ENCODE measurements at regions not wholly inside any gene's neighbourhood (a gene's known extent, or its start where the extent isn't known, plus 50 kb on each side); places are given as distances from the start of the nearest gene placed in this dataset.
A peak's percentile ranks its signal among the peaks of the same experiment; 100 is the strongest.

- no peaks in the 10 kb centered on the region for H3K9me3 ChIP-seq
- H3K27ac ChIP-seq: no peak overlapping the region
- no peak for TF ChIP-seq POLR2A (IDR thresholded peaks at IDR 0.05)
- TF ChIP-seq, protein P1, sequence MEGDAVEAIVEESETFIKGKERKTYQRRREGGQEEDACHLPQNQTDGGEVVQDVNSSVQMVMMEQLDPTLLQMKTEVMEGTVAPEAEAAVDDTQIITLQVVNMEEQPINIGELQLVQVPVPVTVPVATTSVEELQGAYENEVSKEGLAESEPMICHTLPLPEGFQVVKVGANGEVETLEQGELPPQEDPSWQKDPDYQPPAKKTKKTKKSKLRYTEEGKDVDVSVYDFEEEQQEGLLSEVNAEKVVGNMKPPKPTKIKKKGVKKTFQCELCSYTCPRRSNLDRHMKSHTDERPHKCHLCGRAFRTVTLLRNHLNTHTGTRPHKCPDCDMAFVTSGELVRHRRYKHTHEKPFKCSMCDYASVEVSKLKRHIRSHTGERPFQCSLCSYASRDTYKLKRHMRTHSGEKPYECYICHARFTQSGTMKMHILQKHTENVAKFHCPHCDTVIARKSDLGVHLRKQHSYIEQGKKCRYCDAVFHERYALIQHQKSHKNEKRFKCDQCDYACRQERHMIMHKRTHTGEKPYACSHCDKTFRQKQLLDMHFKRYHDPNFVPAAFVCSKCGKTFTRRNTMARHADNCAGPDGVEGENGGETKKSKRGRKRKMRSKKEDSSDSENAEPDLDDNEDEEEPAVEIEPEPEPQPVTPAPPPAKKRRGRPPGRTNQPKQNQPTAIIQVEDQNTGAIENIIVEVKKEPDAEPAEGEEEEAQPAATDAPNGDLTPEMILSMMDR (IDR thresholded peaks at IDR 0.05): no peak
- TF ChIP-seq EP300 (IDR thresholded peaks at IDR 0.05): no peak
- no peak overlapping the region for H3K4me3 ChIP-seq
- peaks cover 0 to 10% (median 4%) of the 10 kb centered on the region in 4 donors for H3K4me1 ChIP-seq
- intact Hi-C loops (cut with DNase I): no loop called here
- H3K27me3 ChIP-seq: no peaks in the 10 kb centered on the region
- H3K36me3 ChIP-seq: no peaks in the 10 kb centered on the region
- no peak for DNase-seq
- 88 to 92% methylated on average over 4 of the region's 4 CpGs for WGBS, 2 donors
Measured at GRCh38 chr1:216833509-216833908, 110.3 kb upstream of the ESRRG start.

- Histone ChIP-seq H3K36me3 (no peaks in the 10 kb centered on the region), H3K27me3 (no peaks in the 10 kb centered on the region), H3K27ac (no peak overlapping the region), H3K9me3 (no peaks in the 10 kb centered on the region), H3K4me1 (peaks cover 0 to 10% (median 4%) of the 10 kb centered on the region in 4 donors), H3K4me3 (no peak overlapping the region)
- no peak for DNase-seq
- TF ChIP-seq, protein P1 (IDR thresholded peaks at IDR 0.05): no peak
- TF ChIP-seq POLR2AphosphoS5 (IDR thresholded peaks at IDR 0.05) (no peak), EP300 (IDR thresholded peaks at IDR 0.05) (no peak), POLR2A (IDR thresholded peaks at IDR 0.05) (no peak)
- 29 to 85% methylated on average over 3 of the region's 3 CpGs for WGBS, 2 donors
- intact Hi-C loops (cut with DNase I): no loop called here
Measured at GRCh38 chr1:216832192-216832591, 109.0 kb upstream of the ESRRG start.

DNA sequence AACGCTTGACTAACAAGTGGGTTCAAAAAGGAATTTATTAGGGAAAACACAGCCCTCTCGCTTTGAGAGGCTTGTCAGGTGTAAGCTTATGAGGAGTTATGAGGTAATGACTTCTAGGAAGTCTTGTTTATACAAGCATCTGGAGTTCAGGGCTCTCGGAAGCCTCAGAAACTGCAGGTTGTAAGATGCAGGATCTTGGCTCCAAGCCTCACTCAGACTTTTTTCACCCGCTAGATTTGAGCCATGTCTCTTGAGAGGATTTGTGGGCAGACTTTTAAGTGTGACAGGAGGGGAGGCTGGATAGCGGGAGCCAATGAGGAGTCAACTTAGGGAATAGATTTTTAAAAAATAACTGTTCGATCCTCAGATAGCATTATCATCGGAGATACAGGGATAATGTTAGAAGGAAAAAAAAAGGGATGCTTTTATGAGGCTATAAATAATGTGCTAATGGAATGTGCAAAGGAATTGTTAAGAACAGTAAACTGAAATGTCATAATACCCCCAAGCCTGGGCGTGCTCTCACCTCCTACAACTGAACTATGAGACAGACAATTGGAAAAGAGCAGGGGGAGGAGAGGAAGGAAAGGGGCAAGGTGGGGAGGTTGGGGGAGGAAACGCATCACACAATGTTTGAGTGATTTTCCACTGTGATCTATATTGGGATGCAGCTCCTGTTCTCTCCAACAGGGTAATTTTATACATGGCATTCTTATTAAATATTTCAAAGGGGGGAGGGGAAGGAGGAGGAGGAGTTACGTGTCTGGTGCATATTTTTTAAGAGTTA, 107.4 kb upstream of the ESRRG start:
- peak overlapping the region in 1 of 4 donors; percentile 5 for H3K27ac ChIP-seq
- WGBS, 2 donors: 69 to 83% methylated on average over 10 of the region's 10 CpGs

DNA sequence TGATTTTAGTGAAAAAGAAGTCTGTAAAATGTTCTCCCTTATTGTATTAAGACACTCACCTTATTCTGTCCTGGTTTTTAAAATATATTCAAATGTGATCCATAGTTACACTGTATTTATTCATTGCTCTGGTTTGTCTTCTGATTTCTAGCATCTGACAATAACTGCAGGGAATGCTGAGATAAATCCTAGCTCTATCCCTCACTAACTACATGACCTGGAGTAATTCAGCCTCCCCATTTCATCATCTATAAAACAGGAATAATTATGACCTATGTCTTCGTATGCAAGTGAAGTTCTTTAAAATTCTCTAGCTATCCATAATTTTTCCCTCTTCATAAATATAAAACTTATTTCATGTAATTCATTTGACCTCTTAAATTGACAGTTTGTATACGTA, 104.0 kb upstream of the ESRRG start:
- intact Hi-C loops (cut with DNase I): no loop called here
- no peak overlapping the region for H3K27ac ChIP-seq
- WGBS, 2 donors: 88 to 94% methylated on average over 2 of the region's 2 CpGs
- H3K9me3 ChIP-seq: no peaks in the 10 kb centered on the region
- no peaks in the 10 kb centered on the region for H3K36me3 ChIP-seq
- DNase-seq: no peak
- no peak overlapping the region for H3K4me3 ChIP-seq
- H3K4me1 ChIP-seq: peaks cover 0 to 10% (median 4%) of the 10 kb centered on the region in 4 donors
- no peaks in the 10 kb centered on the region for H3K27me3 ChIP-seq
- TF ChIP-seq POLR2A (IDR thresholded peaks at IDR 0.05): no peak
- TF ChIP-seq EP300 (IDR thresholded peaks at IDR 0.05): no peak
- TF ChIP-seq, protein P1 (IDR thresholded peaks at IDR 0.05): no peak
- no peak for TF ChIP-seq POLR2AphosphoS5 (IDR thresholded peaks at IDR 0.05)

More for the DNA sequence above, 107.4 kb upstream of the ESRRG start:
- TF ChIP-seq POLR2A (IDR thresholded peaks at IDR 0.05) (no peak), EP300 (IDR thresholded peaks at IDR 0.05) (no peak), POLR2AphosphoS5 (IDR thresholded peaks at IDR 0.05) (no peak)
- TF ChIP-seq, protein P1 (IDR thresholded peaks at IDR 0.05): no peak
- Histone ChIP-seq H3K36me3 (no peaks in the 10 kb centered on the region), H3K9me3 (no peaks in the 10 kb centered on the region), H3K4me3 (no peak overlapping the region), H3K4me1 (peaks cover 0 to 10% (median 4%) of the 10 kb centered on the region in 4 donors), H3K27me3 (no peaks in the 10 kb centered on the region)
- no peak for DNase-seq
- intact Hi-C loops (cut with DNase I): no loop called here
